Glomerular endothelial cell (primary cell): ENCODE measurements at regions not wholly inside any gene's neighbourhood (a gene's known extent, or its start where the extent isn't known, plus 50 kb on each side); places are given as distances from the start of the nearest gene placed in this dataset.
"Not testable (repeated sequence)": the region's sequence is repeated elsewhere in the genome, so short reads cannot be mapped to it uniquely, and the experiment has no call there.

ENCODE experiments used
- DNase-seq: peaks from one replicate; pipeline ENCODE4 v3.0.0-alpha.2; 2011; ENCODE audit warnings: low read depth, low spot score; ENCODE audit errors: extremely low read depth

DNA sequence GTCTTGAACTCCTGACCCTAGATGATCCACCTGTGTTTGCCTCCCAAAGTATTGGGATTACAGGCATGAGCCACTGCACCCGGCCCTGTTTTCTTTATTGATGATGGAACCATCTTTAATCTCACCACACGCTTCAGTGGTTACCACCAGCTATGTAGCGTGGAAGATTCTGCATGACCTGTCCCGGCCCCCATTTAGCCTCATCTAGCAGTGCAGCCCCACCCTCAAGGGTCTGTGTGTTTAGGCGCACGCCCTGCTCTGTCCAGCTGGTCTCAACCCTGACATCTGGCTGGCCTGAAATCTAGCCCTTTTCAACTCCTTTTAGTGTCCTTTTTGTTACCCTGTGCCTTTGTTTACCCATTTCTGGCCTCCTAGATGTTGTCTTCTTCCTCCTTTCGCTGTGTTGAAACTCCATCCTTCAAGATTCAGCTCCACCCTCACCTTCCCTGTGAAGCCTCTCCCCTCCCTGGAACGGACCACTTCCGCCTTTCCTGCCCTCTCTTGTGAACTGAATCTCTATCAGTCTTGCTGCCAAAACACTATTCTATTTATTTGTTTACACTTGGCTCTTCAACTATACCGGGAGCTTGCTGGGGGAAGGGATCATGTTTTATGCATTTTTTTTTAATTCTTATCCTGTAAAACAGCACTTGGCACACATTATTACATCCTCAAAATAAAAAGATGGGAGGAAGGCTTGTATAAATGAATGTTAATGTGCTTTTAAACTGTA is 101.0 kb upstream of the MTHFD1L start:
- DNase-seq, result no peak

DNA sequence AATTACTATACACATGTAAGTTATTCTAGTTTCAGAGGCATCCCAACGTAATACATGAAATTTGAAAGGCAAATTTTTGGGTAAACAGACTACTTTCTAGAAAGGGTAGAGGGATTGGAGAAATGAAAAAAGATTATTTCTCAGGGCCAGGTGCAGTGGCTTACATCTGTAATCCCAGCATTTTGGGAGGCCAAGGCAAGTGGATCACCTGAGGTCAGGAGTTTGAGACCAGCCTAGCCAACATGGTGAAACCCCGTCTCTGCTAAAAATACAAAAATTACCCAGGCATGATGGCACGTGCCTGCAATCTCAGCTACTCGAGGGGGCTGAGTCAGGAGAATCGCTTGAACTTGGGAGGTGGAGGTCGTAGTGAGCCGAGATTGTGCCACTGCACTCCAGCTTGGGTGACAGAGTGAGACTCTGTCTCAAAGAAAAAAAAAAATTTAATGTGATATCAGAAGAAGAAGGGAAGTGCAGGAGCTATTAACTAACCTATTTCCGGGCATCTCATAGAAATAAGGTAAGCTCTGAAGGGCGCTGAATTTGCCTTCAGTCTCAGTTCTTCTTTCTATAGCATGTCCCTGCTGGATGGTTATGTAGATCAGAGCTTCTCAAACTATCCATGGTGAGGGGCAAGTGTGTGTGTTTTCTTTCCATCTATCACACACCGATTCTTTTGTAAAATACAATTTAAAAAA is 100.3 kb upstream of the MTHFD1L start:
- no peak for DNase-seq

DNA sequence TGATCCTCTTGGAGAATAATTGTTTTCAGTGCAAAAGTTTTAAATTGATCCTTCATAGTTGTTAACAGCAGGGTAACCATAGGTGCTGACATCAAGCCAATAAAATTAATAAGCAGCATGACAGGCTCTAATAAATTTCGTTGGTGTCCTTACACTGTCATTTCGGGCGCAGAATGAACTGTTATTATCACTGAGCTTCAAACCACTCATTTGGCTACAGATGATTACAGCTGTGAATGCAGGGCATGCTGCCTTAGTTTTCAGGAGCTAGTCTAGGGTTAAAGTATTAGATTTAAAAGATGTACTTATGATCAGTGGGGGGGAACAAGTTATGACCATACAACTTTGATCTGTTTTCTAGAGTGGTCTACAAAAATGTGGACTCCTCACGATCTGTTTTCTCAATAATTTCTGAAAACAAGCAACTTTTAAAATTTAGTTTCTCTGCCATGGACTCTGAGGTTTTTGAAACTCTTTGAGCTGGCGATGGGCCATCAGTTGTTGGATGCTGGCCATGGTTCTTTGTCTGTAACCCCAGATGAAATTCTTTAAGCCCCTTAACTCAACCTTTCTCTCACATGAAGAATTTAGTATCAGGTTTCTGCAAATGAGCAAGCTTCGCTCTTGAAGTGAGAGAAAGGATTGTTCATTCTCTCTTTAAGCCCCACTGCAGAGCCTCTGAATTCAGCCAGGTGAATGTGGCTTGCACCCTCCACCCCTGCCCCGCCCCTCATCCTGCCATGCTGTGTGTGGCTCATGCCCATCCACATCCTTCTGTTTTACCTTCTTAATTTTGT is 99.1 kb upstream of the MTHFD1L start:
- DNase-seq, result no peak

DNA sequence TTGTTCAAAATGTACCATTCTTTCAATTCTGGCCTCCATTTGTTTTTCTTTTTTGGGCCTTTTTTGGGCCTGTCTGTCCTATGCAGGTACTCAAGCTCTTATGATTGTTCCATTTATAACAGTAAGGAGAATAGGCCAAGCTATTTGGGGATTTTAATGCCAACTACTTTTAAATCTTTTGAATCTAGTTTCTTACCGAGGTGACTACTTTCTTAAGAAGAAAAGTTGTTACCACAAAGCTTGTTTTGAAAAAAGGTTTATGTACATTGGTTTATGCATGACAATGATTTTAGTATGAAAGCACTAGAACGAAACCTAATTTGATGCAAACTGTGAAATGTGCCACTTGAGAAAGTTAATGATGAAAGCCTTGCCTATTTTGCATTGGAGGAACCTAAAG is 98.3 kb upstream of the MTHFD1L start:
- no peak for DNase-seq

DNA sequence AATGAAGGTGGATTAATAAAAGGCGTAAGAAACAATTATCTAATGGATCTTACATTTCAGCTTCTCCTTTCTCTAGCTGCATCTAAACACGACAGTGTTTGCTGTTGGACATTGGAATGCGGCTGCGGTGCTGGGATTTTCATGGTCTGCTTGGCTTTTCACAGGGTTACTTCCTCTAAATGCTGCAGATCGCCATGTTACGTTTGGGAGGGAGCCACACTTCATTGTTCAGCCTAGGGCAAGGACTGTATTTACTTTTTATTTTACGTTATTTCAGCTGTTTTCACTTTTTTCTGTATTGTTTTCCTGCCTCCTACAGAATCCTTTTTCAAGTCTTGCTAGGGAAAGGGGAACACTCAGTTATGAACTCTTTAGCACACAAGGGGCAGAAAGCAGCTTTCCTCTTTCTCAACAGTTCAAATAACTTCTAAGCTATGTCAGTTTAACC is 97.9 kb upstream of the MTHFD1L start:
- no peak for DNase-seq

DNA sequence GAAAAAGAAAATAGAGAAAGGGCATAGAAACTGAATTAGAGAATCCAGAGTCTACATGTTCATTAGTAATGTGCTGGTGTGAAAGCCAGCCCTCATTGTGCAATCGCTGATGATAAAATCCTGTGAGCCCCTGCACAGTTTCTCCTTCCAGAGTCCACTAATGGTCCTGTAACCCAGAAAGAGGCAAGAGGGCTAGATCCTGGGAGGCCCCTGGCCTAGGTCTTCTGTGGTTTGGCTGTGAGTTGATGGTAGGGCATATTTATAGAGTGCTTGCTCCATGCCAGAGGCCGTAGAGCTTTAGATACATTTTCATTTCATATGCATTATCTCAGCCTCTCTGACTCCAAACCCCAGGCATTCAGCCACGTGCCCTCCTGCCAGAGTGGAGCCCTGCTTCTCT is 94.9 kb upstream of the MTHFD1L start:
- DNase-seq, result no peak

DNA sequence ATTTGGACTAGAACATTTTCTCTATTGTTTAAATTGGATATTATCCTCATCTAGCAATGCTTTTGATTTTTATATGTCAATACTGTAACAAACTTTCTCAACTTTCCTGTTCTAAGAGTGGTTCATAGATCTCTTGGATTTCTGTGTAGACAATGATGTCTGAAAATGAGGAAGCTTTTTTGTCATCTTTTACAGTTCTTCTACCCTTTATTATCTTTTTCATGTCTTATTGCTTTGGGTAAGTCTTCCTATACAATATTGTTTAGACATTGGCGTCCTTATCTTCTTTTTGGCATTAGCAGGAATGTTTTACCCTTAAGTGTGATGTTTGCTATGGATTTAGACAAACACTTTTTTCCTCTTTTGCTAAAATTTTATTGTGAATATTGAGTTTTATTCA is 91.5 kb upstream of the MTHFD1L start:
- DNase-seq, result no peak

DNA sequence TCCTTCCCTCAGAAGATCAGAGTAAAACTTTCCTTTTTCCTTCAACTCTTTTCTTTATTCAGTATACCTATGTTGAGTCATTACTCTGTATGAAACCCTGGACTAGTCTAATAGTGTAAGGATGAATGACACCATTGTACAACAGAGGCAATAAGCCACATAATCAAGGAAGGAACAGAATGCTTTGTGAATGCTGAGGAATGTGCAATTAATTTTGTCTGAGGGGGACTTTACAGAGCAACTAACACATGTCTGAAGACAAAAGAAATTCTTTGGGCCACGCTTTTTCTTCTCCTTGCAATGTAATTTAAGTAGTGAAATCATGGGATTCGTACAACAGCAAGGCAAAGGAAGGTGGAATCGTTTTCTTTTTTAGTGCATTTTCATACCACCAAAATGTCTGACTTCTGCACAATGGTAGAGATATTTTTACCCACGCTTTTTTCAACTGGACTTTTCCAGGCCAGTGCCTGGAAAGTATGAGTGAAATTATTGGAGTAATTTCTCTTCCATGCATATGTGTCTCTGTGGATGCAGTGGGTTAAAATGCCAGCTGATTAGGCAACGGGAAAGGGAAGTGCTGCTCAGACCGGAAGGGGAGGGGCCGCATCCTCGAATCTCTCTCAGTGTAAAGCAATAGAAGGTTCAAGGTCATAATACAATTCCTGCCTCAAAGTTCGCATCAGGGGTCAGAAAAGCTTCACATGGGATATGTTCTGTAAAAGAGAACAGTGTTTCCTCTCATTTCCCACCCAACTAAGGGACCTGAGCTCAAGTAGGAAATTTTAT is 89.9 kb upstream of the MTHFD1L start:
- DNase-seq, result no peak

DNA sequence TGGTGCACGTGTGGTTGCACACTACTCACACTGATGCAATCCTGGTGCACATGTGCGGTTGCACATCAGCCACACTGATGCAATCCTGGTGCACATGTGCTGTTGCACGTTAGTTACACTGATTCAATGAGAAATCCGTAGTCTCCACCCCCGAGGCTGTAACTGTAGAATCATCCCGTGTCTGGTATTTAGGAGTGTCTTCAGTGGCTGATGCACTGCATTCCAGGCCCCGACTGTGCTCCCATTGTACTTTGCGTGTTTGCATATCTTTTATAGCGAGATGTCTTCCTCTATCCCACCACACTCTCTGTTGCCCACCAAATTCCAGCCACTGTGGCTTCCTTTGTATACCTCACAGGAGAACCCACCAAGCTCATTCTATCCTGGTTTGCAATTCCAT is 87.8 kb upstream of the MTHFD1L start:
- DNase-seq, result no peak

DNA sequence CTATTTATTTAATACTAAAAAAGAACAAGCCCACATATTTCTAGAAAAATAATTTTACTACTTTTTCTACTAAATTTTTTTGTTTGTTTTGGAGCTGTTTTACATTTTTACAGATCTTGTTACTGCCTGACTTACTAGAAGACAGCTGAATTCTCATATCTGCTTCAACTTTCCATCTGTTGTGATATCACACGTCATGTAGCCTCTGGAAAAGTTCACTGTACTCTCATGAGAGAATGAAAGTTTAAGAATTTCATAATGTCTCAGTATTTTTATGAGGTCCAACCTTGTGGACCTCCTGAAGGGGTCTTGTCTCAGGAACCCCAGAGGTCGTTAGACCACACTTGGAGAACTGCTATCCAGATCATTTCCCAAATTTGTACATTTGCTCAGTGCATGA is 81.7 kb upstream of the MTHFD1L start:
- no peak for DNase-seq

DNA sequence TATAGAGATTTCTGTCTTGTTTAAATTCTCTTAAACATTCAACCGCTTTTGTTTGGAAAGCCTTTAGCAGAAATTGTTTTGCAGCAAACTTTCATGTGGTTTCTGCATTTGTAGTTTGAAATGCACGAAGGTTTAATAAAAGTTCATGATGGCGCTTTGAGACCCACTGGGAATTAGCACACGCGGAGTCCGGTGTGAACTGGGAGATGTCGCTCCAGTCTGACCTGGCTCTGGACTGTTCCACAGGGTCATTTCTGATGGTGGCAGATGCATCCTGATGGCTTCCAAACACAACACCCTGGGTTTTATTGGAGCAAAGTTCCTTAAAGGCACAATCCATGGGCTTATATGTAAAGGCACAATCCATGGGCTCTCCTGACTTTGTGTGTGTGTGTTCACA is 78.1 kb upstream of the MTHFD1L start:
- DNase-seq, result no peak

DNA sequence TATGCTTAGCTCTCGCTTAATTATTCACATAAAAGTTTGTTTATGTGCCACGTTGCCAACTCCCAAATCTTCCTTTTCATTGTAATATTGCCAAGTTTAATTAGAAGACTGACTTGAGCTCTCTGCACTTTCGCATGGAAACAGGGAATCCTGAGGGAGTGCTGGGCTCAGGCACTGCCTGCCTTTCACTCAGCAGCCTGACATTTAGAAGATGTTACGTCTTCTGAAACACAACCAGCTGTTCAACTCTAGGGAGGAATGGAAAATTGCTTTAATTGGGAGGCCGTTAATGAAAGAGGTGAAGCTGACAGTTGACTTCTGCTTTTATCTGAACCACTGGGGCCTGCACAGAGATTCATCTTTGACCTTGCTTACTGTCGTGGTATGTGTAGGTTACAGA is 77.4 kb upstream of the MTHFD1L start:
- DNase-seq, result no peak

DNA sequence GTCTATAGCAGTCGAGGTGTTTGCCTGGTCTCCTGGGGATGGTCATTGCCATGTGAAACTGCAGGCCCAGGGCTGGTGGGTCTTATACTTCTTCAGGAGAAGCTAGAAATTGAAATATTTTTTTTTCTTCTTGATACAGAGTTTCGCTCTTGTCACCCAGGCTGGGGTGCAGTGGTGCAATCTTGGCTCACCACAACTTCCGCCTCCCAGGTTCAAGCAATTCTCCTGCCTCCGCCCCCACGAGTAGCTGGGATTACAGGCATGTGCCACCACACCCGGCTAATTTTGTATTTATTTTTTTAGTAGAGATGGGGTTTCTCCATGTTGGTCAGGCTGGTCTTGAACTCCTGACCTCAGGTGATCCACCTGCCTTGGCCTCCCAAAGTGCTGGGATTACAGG is 75.6 kb upstream of the MTHFD1L start:
- DNase-seq, result not testable (repeated sequence)

DNA sequence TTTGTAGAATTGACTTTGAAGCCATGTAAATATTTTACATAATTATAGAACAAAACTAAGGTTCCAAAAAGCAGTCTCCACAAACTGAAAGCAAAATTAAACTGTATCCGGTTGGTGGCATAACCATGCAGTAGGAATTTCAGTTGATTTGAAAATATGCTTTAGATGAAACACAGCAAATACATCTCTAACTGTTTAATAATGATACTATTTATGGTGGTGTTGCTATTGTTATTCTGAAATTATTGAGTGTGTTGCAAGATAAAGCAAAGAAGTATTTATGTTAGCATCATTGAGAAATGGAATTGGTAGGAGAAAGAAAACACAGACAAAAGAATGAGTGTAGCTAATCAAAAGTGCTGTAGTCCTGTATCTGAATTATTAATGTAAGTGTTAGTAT is 73.8 kb upstream of the MTHFD1L start:
- DNase-seq, result no peak

DNA sequence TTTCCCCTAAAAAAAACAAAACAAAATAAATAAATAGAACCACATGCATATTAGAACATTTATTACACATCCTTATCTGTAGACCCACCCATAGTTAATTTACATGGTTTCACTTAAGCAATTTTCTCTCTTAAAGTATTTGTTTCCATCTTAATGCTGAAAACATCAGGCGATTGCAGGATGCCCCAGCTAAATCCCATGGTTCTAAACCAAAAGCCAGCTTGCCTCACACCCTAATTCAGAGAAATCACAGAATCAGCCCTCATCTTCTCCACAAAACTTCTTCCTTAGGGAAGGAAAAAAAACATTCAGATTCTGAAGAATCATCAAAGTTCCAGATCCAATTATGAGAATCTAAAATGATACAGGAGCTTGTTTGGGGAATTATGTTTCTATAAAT is 67.6 kb upstream of the MTHFD1L start:
- DNase-seq, result no peak

DNA sequence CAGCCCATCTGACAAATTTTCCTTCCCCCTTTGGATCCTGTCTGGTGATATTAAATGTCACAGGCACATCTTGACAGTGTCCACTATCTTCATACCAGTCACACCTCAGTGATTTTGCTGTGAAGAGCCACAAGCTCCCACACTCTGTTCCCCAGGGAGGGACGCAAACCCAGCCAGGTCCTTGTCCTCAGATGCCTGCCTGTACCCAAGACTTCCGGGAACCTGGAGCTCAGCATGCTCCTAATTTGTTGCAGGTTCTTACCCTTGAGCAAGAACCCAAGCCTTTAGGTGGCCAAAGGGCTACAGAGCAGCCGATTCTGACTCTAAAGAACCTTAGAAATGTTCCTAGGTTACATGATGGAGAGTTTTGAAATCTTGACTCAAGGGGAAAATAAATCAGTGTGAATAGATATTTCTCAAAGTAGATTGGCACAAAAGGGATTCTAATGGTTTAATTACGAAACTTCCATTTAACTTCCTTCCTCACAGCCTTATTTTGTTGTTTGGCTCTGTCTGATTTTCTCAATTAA is 66.2 kb upstream of the MTHFD1L start:
- DNase-seq, result no peak

DNA sequence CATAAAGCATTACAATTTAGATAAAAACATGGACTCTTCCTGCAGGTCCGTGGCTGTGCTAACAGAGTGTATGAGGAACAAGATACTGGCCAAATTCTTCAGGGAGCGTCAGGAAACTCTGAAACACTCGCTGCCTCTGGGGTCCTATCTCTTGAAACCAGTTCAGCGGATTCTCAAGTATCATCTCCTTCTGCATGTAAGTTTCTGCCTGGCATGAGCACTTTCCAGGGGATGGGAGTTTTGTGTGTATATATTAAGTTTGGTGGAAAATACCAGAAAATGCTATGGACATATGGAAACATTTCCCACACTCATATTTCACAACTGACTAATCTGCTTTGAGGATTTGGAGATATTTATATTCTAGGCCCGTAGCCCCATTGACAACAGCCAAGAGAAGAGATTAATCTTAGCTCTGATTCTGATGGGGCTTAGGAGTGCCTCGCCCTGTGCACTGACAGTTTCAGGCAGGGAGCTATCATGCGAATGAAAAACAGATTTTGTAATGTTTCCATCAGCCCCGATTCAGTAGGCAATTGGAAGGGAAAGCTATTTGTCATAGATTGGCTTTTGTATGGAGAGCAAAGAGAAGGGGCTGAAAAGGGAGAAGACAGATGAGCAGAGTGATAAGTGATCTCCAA is 64.7 kb upstream of the MTHFD1L start:
- DNase-seq, result no peak

DNA sequence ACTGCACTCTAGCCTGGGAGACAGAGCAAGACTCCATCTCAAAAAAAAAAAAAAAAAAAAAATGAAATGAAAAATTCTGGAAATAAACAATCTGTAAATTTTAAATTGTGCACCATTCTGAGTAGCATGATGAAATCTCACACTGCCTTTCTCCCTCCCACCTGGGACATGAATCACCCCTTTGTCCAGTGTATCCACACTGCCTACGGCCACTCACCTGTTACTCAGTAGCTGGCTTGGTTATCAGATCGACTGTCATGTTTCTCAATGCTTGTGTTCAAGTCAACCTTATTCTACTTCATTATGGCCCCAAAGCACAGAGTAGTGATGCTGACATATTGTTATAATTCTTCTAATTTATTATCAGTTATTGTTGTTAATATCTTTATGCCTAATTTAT is 58.7 kb upstream of the MTHFD1L start:
- no peak for DNase-seq

DNA sequence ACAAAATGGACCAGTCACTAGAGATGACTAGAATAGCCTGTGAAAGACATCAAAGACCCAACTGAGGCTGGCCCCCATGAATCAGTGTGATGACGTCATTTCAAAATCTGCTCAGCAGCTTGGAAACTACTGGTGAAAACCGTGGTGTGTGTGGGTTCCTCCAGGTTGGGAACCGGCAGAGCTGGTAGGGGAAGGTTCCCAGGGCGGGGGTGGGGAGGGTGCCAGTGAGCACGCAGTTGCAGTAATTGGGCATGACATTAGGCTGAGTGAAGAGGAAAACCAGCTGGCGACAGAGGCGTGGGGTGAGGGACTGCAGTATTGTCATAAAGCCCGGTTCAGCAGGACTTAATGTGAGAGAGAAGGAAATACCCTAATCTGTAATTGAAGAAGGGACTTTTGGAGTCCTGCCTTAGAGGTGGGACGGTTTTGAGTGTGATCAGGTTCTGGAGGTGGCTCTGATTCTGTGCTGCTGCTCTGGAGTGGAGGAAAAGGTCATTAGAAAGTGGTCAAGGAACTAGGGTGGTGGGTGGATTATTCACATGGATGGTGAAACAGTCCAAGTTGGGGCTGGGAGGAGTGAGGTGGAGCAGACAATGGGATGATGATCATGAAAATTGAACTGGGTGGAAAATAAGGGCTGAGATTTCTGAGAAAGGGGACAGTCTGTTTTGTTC is 52.0 kb upstream of the MTHFD1L start:
- no peak for DNase-seq

DNA sequence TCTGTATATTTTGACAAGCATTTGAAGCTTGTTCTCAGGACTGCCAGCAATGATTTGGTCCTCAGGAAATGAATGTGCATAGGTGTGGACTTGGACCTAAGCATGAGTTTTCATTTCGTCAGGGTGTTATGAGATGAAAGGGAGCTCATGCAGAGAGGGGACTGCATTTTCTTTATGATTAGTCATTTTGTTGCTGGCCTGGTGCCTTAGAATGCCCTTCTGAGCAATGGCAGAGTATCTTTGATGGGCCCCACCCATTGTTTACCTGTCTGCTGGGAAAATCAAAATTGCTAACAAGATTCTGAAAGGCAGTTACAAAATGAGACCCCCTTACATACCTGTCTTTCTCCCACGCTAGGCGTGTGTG is 51.5 kb upstream of the MTHFD1L start:
- no peak for DNase-seq
